H9 (cell line): ENCODE measurements at regions not wholly inside any gene's neighbourhood (a gene's known extent, or its start where the extent isn't known, plus 50 kb on each side); places are given as distances from the start of the nearest gene placed in this dataset.

Source experiments
- DNase-seq: peaks from one replicate; pipeline ENCODE4 v3.0.0-alpha.2; 2017
- H2AFZ ChIP-seq: one replicate; pipeline ENCODE4 v1.6.1; 2013; ENCODE audit warnings: mild to moderate bottlenecking, low read length, control low read depth, moderate library complexity
- H2AK5ac ChIP-seq: 2 replicates; pipeline ENCODE4 v1.6.1; 2013; ENCODE audit warnings: low read length, control low read depth, mixed read lengths; ENCODE audit not compliant: insufficient read length
- H2BK120ac ChIP-seq: one replicate; pipeline ENCODE4 v1.6.1; 2013; ENCODE audit warnings: low read depth, mild to moderate bottlenecking, low read length, control low read depth, inconsistent platforms; ENCODE audit not compliant: poor library complexity, severe bottlenecking
- H2BK12ac ChIP-seq: 2 replicates; pipeline ENCODE4 v1.6.1; 2013; ENCODE audit warnings: low read length, control low read depth, mixed read lengths, low read depth; ENCODE audit not compliant: insufficient read length
- H2BK15ac ChIP-seq: 2 replicates; pipeline ENCODE4 v1.6.1; 2013; ENCODE audit warnings: low read depth, low read length, control low read depth
- H2BK20ac ChIP-seq: one replicate; pipeline ENCODE4 v1.6.1; 2013; ENCODE audit warnings: low read depth, mild to moderate bottlenecking, low read length, control low read depth, inconsistent platforms; ENCODE audit not compliant: poor library complexity, severe bottlenecking
- H2BK5ac ChIP-seq: 2 replicates; pipeline ENCODE4 v1.6.1; 2013; ENCODE audit warnings: low read length, control low read depth, mixed read lengths; ENCODE audit not compliant: insufficient read length
- H3K14ac ChIP-seq: 2 replicates; pipeline ENCODE4 v1.6.1; 2013; ENCODE audit warnings: low read length, control low read depth; ENCODE audit not compliant: insufficient read depth
- H3K18ac ChIP-seq: 2 replicates; pipeline ENCODE4 v1.6.1; 2013; ENCODE audit warnings: low read depth, mild to moderate bottlenecking, mixed read lengths, low read length, control low read depth; ENCODE audit not compliant: insufficient read length
- H3K23ac ChIP-seq: 2 replicates; pipeline ENCODE4 v1.6.1; 2013; ENCODE audit warnings: low read length, control low read depth, mixed read lengths, low read depth; ENCODE audit not compliant: insufficient read length
- H3K23me2 ChIP-seq: 2 replicates; pipeline ENCODE4 v1.6.1; 2013; ENCODE audit warnings: low read depth, mild to moderate bottlenecking, mixed read lengths, low read length, control low read depth; ENCODE audit not compliant: insufficient read length, poor library complexity, severe bottlenecking
- H3K27ac ChIP-seq: 2 replicates; pipeline ENCODE4 v1.5.1; 2013; ENCODE audit warnings: low read length, control low read depth, mixed read lengths, low read depth; ENCODE audit not compliant: insufficient read length
- H3K27me3 ChIP-seq: 2 replicates; pipeline ENCODE4 v1.6.1; 2013; ENCODE audit warnings: low read length, control low read depth, inconsistent platforms; ENCODE audit not compliant: insufficient read depth
- H3K4ac ChIP-seq: 2 replicates; pipeline ENCODE4 v1.6.1; 2013; ENCODE audit warnings: low read depth, mild to moderate bottlenecking, control low read depth, inconsistent platforms, low read length, moderate library complexity
- H3K4me1 ChIP-seq: 2 replicates; pipeline ENCODE4 v1.6.1; 2013; ENCODE audit warnings: low read length, control low read depth, inconsistent platforms; ENCODE audit not compliant: insufficient read depth
- H3K4me2 ChIP-seq: 2 replicates; pipeline ENCODE4 v1.6.1; 2013; ENCODE audit warnings: low read length, control low read depth, mixed read lengths; ENCODE audit not compliant: insufficient read length, insufficient read depth
- H3K56ac ChIP-seq: 2 replicates; pipeline ENCODE4 v1.6.1; 2013; ENCODE audit warnings: low read depth, mild to moderate bottlenecking, mixed read lengths, low read length, control low read depth; ENCODE audit not compliant: insufficient read length
- H3K79me1 ChIP-seq: 2 replicates; pipeline ENCODE4 v1.6.1; 2013; ENCODE audit warnings: low read depth, mild to moderate bottlenecking, moderate library complexity, low read length, control low read depth, inconsistent platforms; ENCODE audit not compliant: insufficient read depth, poor library complexity, severe bottlenecking
- H3K79me2 ChIP-seq: 2 replicates; pipeline ENCODE4 v1.6.1; 2013; ENCODE audit warnings: low read length, control low read depth, inconsistent platforms; ENCODE audit not compliant: insufficient read depth
- H3K9ac ChIP-seq: 2 replicates; pipeline ENCODE4 v1.6.1; 2013; ENCODE audit warnings: low read length, control low read depth, mixed read lengths; ENCODE audit not compliant: insufficient read length; ENCODE audit errors: extremely low read depth
- H3K9me3 ChIP-seq: one replicate; pipeline ENCODE4 v1.6.1; 2013; ENCODE audit warnings: low read depth, low read length, inconsistent platforms; ENCODE audit not compliant: control insufficient read depth
- H3T11ph ChIP-seq: one replicate; pipeline ENCODE4 v1.6.1; 2013; ENCODE audit warnings: mild to moderate bottlenecking, low read length, control low read depth, inconsistent platforms
- H4K20me1 ChIP-seq: one replicate; pipeline ENCODE4 v1.6.1; 2013; ENCODE audit not compliant: control insufficient read depth, insufficient read length, insufficient read depth
- H4K5ac ChIP-seq: 2 replicates; pipeline ENCODE4 v1.6.1; 2013; ENCODE audit warnings: low read depth, mild to moderate bottlenecking, mixed read lengths, low read length, control low read depth; ENCODE audit not compliant: insufficient read length
- H4K8ac ChIP-seq: replicated peaks from 2 replicates; pipeline ENCODE4 v1.6.1; 2013; ENCODE audit warnings: low read length, control low read depth, mixed read lengths, low read depth; ENCODE audit not compliant: insufficient read length
- H4K91ac ChIP-seq: 2 replicates; pipeline ENCODE4 v1.6.1; 2013; ENCODE audit warnings: low read depth, mild to moderate bottlenecking, moderate library complexity, mixed read lengths, low read length, control low read depth; ENCODE audit not compliant: insufficient read length
- H3K27ac Mint-ChIP-seq, 3 experiments: 2 replicates in 2 of 3; 3 replicates in 1 of 3; pipeline ENCODE4 v1.8.0; 2020 to 2021; ENCODE audit warnings: mixed read lengths in 3 of 3, mild to moderate bottlenecking in 1 of 3, moderate library complexity in 1 of 3
- H3K27me3 Mint-ChIP-seq: 2 replicates; pipeline ENCODE4 v1.8.0; 2021; ENCODE audit warnings: low read depth, mild to moderate bottlenecking, moderate library complexity, mixed read lengths
- H3K36me3 Mint-ChIP-seq, 3 experiments: 2 replicates in 2 of 3; 3 replicates in 1 of 3; pipeline ENCODE4 v1.8.0; 2020 to 2021; ENCODE audit warnings: low read depth in 3 of 3, mixed read lengths in 3 of 3; ENCODE audit not compliant: insufficient read depth in 1 of 3
- H3K4me1 Mint-ChIP-seq, 2 experiments: 2 replicates each; pipeline ENCODE4 v1.8.0; 2020; ENCODE audit warnings: mixed read lengths in 2 of 2
- H3K4me3 Mint-ChIP-seq, 2 experiments: 2 replicates in 1 of 2; 3 replicates in 1 of 2; pipeline ENCODE4 v1.8.0; 2020 to 2021; ENCODE audit warnings: mild to moderate bottlenecking in 2 of 2, mixed read lengths in 2 of 2, moderate library complexity in 1 of 2
- H3K9me3 Mint-ChIP-seq, 2 experiments: 2 replicates in 1 of 2; 3 replicates in 1 of 2; pipeline ENCODE4 v1.8.0; 2020; ENCODE audit warnings: mild to moderate bottlenecking in 2 of 2, mixed read lengths in 2 of 2, moderate library complexity in 1 of 2
- WGBS: extraction: QIAGEN DNeasy Blood & Tissue Kit; methylation state at CpG from one replicate; pipeline ENCODE4 v1.1.7; 2013; ENCODE audit warnings: missing lambda C conversion rate, low lambda C conversion rate, mixed read lengths; ENCODE audit not compliant: insufficient read length; ENCODE audit errors: extremely low coverage; 5-methylcytosine and 5-hydroxymethylcytosine counted together
- TF ChIP-seq, protein P1 (sequence below): fragments of 200-600 bp; sonication (generic); conservative IDR thresholded peaks from 3 replicates; pipeline ENCODE4 v1.8.0; 2021; ENCODE audit warnings: antibody characterized with exemption, mild to moderate bottlenecking

DNA sequence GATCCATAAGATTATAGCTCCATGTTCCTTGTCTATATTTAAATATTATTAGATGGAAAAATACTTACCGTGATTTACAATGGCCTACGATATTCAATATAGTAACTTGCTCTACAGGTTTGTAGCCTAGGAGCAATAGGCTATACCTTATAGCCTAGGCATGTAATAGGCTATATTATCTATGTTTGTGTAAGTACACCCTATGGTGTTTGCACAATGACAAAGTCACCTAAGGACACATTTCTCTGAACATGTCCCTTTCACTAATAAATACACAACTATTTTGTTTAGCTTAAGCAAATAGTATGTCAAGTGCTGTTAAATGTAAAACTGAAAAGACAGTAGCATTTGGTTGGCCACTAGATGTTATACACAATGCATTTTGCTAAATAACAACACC is 248.9 kb upstream of the ADGRL4 start:
- Mint-ChIP-seq H3K4me1 (peaks cover 4 to 5% of the 10 kb centered on the region in 2 experiments; a peak in 3 of 4 replicates), H3K27ac (no peak overlapping the region), H3K4me3 (no peak overlapping the region), H3K9me3 (no peaks in the 10 kb centered on the region), H3K36me3 (0 out of 7 replicates have a peak, but pooled peaks cover 0 to 2% (median 0%) of the 10 kb centered on the region in 3 experiments), H3K27me3 (no peaks in the 10 kb centered on the region)
- H3K4me1 ChIP-seq = peaks cover under 1% of the 10 kb centered on the region; the same call in 1 of the 2 replicates
- H3K4ac ChIP-seq = no peak overlapping the region
- no peaks in the 10 kb centered on the region for H4K20me1 ChIP-seq
- TF ChIP-seq, protein P1, sequence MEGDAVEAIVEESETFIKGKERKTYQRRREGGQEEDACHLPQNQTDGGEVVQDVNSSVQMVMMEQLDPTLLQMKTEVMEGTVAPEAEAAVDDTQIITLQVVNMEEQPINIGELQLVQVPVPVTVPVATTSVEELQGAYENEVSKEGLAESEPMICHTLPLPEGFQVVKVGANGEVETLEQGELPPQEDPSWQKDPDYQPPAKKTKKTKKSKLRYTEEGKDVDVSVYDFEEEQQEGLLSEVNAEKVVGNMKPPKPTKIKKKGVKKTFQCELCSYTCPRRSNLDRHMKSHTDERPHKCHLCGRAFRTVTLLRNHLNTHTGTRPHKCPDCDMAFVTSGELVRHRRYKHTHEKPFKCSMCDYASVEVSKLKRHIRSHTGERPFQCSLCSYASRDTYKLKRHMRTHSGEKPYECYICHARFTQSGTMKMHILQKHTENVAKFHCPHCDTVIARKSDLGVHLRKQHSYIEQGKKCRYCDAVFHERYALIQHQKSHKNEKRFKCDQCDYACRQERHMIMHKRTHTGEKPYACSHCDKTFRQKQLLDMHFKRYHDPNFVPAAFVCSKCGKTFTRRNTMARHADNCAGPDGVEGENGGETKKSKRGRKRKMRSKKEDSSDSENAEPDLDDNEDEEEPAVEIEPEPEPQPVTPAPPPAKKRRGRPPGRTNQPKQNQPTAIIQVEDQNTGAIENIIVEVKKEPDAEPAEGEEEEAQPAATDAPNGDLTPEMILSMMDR = no peak
- no peak overlapping the region for H3K18ac ChIP-seq
- no peak overlapping the region for H2AFZ ChIP-seq
- DNase-seq = no peak
- no peak overlapping the region for H3K23ac ChIP-seq
- H2BK20ac ChIP-seq = no peak overlapping the region
- no peak overlapping the region for H3K4me2 ChIP-seq
- no peak overlapping the region for H4K5ac ChIP-seq
- no peaks in the 10 kb centered on the region for H3K79me1 ChIP-seq
- no peaks in the 10 kb centered on the region for H3K9me3 ChIP-seq
- H3K23me2 ChIP-seq = no peaks in the 10 kb centered on the region
- H4K91ac ChIP-seq = no peak overlapping the region
- H2BK15ac ChIP-seq = no peak overlapping the region
- no CpG with 5 or more reads among the region's 2 CpGs for WGBS
- no peak overlapping the region for H2BK120ac ChIP-seq
- no peak overlapping the region for H3K9ac ChIP-seq
- no peak overlapping the region for H4K8ac ChIP-seq
- H3T11ph ChIP-seq = no peak overlapping the region
- H3K27me3 ChIP-seq = no peaks in the 10 kb centered on the region
- no peaks in the 10 kb centered on the region for H3K79me2 ChIP-seq
- no peak overlapping the region for H2BK12ac ChIP-seq
- H2AK5ac ChIP-seq = no peak overlapping the region
- no peak overlapping the region for H2BK5ac ChIP-seq
- H3K56ac ChIP-seq = no peak overlapping the region
- no peak overlapping the region for H3K14ac ChIP-seq
- H3K27ac ChIP-seq = no peak overlapping the region
